ENCODE measurements at regions not wholly inside any gene's neighbourhood (a gene's known extent, or its start where the extent isn't known, plus 50 kb on each side); places are given as distances from the start of the nearest gene placed in this dataset.

- no peaks in the 10 kb centered on the region for H3K9me3 ChIP-seq (ENCODE audit: control insufficient read depth in 1 of 2, insufficient read depth in 1 of 2, low read length in 2 of 2)
- intact Hi-C loops (cut with DNase I, micrococcal nuclease): loop anchor here in 1 of 2 experiments (10.0 kb wide), 1 partner anchor 255 kb away; no protein-coding TSS in a partner anchor
- DNase-seq: no peak
- no peaks in the 10 kb centered on the region for H3K9me3 Mint-ChIP-seq
- H3K4me1 ChIP-seq (ENCODE audit: insufficient read depth, low read length): no peaks in the 10 kb centered on the region
- ChIA-PET CTCF (no interaction called here), POLR2A (no interaction called here)
- no peak for ATAC-seq (ENCODE audit: poor library complexity)
- H3K36me3 Mint-ChIP-seq (ENCODE audit: low read depth): no peaks in the 10 kb centered on the region
- TF ChIP-seq CTCF (IDR thresholded peaks at IDR 0.05): no peak
- H3K27ac Mint-ChIP-seq: no peak overlapping the region
- no peaks in the 10 kb centered on the region for H3K27me3 ChIP-seq (ENCODE audit: control insufficient read depth in 1 of 2, insufficient read depth in 2 of 2, low read length in 2 of 2)
- H3K27me3 Mint-ChIP-seq: no peaks in the 10 kb centered on the region
- H3K27ac ChIP-seq (ENCODE audit: low read depth in 1 of 2, low read length in 2 of 2): no peak overlapping the region
- no peaks in the 10 kb centered on the region for H3K36me3 ChIP-seq (ENCODE audit: insufficient read depth, low read length)
- H3K4me3 ChIP-seq (ENCODE audit: low read length): no peak overlapping the region
- no peak overlapping the region for H3K4me3 Mint-ChIP-seq
- H3K4me1 Mint-ChIP-seq (ENCODE audit: low read depth): peaks cover 18% of the 10 kb centered on the region
These were observed 336.9 kb upstream of the PREP start for GRCh38 chr6:105739764-105740163.

- ChIA-PET POLR2A (interaction anchor here (0.6 kb wide), 1 partner anchor 250 kb away, joined by 4 read pairs; no protein-coding TSS in a partner anchor), CTCF (interaction anchor here (2.6 kb wide), 1 partner anchor 490 kb away, joined by 10 read pairs; no protein-coding TSS in a partner anchor)
- no peaks in the 10 kb centered on the region for H3K4me1 ChIP-seq (ENCODE audit: insufficient read depth, low read length)
- no peaks in the 10 kb centered on the region for H3K9me3 Mint-ChIP-seq
- no peak overlapping the region for H3K4me3 ChIP-seq (ENCODE audit: low read length)
- H3K27me3 Mint-ChIP-seq: no peaks in the 10 kb centered on the region
- H3K27ac Mint-ChIP-seq: no peak overlapping the region
- no peaks in the 10 kb centered on the region for H3K36me3 ChIP-seq (ENCODE audit: insufficient read depth, low read length)
- ATAC-seq (ENCODE audit: poor library complexity): no peak
- no peak overlapping the region for H3K4me3 Mint-ChIP-seq
- peak in 3 of 14 experiments; percentile 56 to 68 (median 67) for DNase-seq
- TF ChIP-seq CTCF (IDR thresholded peaks at IDR 0.05): peak; percentile 84
- no peaks in the 10 kb centered on the region for H3K36me3 Mint-ChIP-seq (ENCODE audit: low read depth)
- H3K27ac ChIP-seq (ENCODE audit: low read depth in 1 of 2, low read length in 2 of 2): no peak overlapping the region
- no peaks in the 10 kb centered on the region for H3K9me3 ChIP-seq (ENCODE audit: control insufficient read depth in 1 of 2, insufficient read depth in 1 of 2, low read length in 2 of 2)
- H3K4me1 Mint-ChIP-seq (ENCODE audit: low read depth): peaks cover 13% of the 10 kb centered on the region
- intact Hi-C loops (cut with DNase I, micrococcal nuclease): loop anchor here (1.0 to 10.0 kb wide), 6 partner anchors 249 to 567 kb away; partner anchors contain the start of gene PRDM1 (in 1 of the 2)
- no peaks in the 10 kb centered on the region for H3K27me3 ChIP-seq (ENCODE audit: control insufficient read depth in 1 of 2, insufficient read depth in 2 of 2, low read length in 2 of 2)
These were observed 330.8 kb upstream of the PREP start for GRCh38 chr6:105733556-105734162.

- no peak overlapping the region for H3K27ac ChIP-seq (ENCODE audit: low read depth in 1 of 2, low read length in 2 of 2)
- no peaks in the 10 kb centered on the region for H3K27me3 ChIP-seq (ENCODE audit: control insufficient read depth in 1 of 2, insufficient read depth in 2 of 2, low read length in 2 of 2)
- no peaks in the 10 kb centered on the region for H3K4me1 ChIP-seq (ENCODE audit: insufficient read depth, low read length)
- DNase-seq (no peak), ATAC-seq (ENCODE audit: poor library complexity) (no peak)
- Mint-ChIP-seq H3K4me3 (no peak overlapping the region), H3K27me3 (no peaks in the 10 kb centered on the region), H3K27ac (no peak overlapping the region), H3K36me3 (ENCODE audit: low read depth) (no peaks in the 10 kb centered on the region), H3K4me1 (ENCODE audit: low read depth) (no peaks in the 10 kb centered on the region), H3K9me3 (no peaks in the 10 kb centered on the region)
- ChIA-PET POLR2A (no interaction called here), CTCF (no interaction called here)
- no peak for TF ChIP-seq CTCF (IDR thresholded peaks at IDR 0.05)
- no peaks in the 10 kb centered on the region for H3K9me3 ChIP-seq (ENCODE audit: control insufficient read depth in 1 of 2, insufficient read depth in 1 of 2, low read length in 2 of 2)
- no peaks in the 10 kb centered on the region for H3K36me3 ChIP-seq (ENCODE audit: insufficient read depth, low read length)
- intact Hi-C loops (cut with DNase I, micrococcal nuclease): no loop called here
- H3K4me3 ChIP-seq (ENCODE audit: low read length): no peak overlapping the region
These were observed 326.1 kb upstream of the PREP start for GRCh38 chr6:105728995-105729394.
